GM13977 (cell line): ENCODE measurements at regions not wholly inside any gene's neighbourhood (a gene's known extent, or its start where the extent isn't known, plus 50 kb on each side); places are given as distances from the start of the nearest gene placed in this dataset.

ENCODE experiments used
- DNase-seq: peaks from one replicate; pipeline ENCODE4 v3.0.0; 2012; ENCODE audit warnings: low spot score
- CTCF ChIP-seq: IDR thresholded peaks from 2 replicates; pipeline ENCODE4 v1.5.1; 2012; ENCODE audit warnings: mild to moderate bottlenecking, control low read depth; ENCODE audit not compliant: insufficient read depth; ENCODE audit errors: extremely low read depth, missing control alignments
- in situ Hi-C: fragments of 300-500 bp; cut with MboI; formaldehyde crosslinking; loops from one replicate; pipeline ENCODE4 v1.12.0; 2022; ENCODE audit warnings: low sequenced_read_pairs, low pct_unique_long_range_greater_than_20kb, mixed read lengths, inconsistent platforms; ENCODE audit not compliant: unreplicated experiment

GRCh38 chr5:71957292-71957898, 149.9 kb upstream of the MAP1B start:
- in situ Hi-C loops = no loop called here
- no peak for DNase-seq
- TF ChIP-seq CTCF = no peak

- no peak for DNase-seq
- no peak for TF ChIP-seq CTCF
- in situ Hi-C loops = no loop called here
These were observed 147.1 kb upstream of the MAP1B start for GRCh38 chr5:71960195-71960594.

- in situ Hi-C loops = no loop called here
- no peak for DNase-seq
- no peak for TF ChIP-seq CTCF
These were observed 145.5 kb upstream of the MAP1B start for GRCh38 chr5:71961786-71962185.

- in situ Hi-C loops = no loop called here
- DNase-seq = no peak
- no peak for TF ChIP-seq CTCF
These were observed 137.8 kb upstream of the MAP1B start for GRCh38 chr5:71969460-71969859.

GRCh38 chr5:71971862-71972261, 135.4 kb upstream of the MAP1B start:
- TF ChIP-seq CTCF = no peak
- DNase-seq = no peak
- in situ Hi-C loops = no loop called here

GRCh38 chr5:71972777-71973473, 134.3 kb upstream of the MAP1B start:
- TF ChIP-seq CTCF = no peak
- no peak for DNase-seq
- in situ Hi-C loops = no loop called here

GRCh38 chr5:71973563-71973962, 133.7 kb upstream of the MAP1B start:
- in situ Hi-C loops = no loop called here
- no peak for TF ChIP-seq CTCF
- DNase-seq = no peak
